ENCODE measurements at regions not wholly inside any gene's neighbourhood (a gene's known extent, or its start where the extent isn't known, plus 50 kb on each side); places are given as distances from the start of the nearest gene placed in this dataset.

GRCh38 chr5:57338868-57339340 lies 143.7 kb downstream of the ACTBL2 start:
- Histone ChIP-seq H3K79me2 (ENCODE audit: insufficient read depth, low read length) (no peaks in the 10 kb centered on the region), H4K20me1 (ENCODE audit: insufficient read depth, low read length) (no peaks in the 10 kb centered on the region), H2AFZ (ENCODE audit: low read length) (no peak overlapping the region), H3K9me3 (ENCODE audit: low read depth, low read length) (no peaks in the 10 kb centered on the region), H3K36me3 (ENCODE audit: insufficient read depth, low read length) (no peaks in the 10 kb centered on the region), H3K4me3 (ENCODE audit: insufficient read depth, low read length) (no peak overlapping the region), H3K27ac (ENCODE audit: low read depth, low read length) (no peak overlapping the region), H3K4me1 (ENCODE audit: insufficient read depth, low read length) (peaks cover 5% of the 10 kb centered on the region), H3K27me3 (ENCODE audit: insufficient read depth, low read length) (no peaks in the 10 kb centered on the region), H3K4me2 (ENCODE audit: insufficient read depth, low read length) (no peak overlapping the region)
- DNase-seq (ENCODE audit: insufficient read length, low spot score, missing footprints) = no peak
- no peak for TF ChIP-seq CTCF (IDR thresholded peaks at IDR 0.05; ENCODE audit: extremely low read depth, low read depth, low read length)

GRCh38 chr5:57338068-57338867 lies 144.3 kb downstream of the ACTBL2 start:
- Histone ChIP-seq H3K27me3 (ENCODE audit: insufficient read depth, low read length) (no peaks in the 10 kb centered on the region), H3K79me2 (ENCODE audit: insufficient read depth, low read length) (no peaks in the 10 kb centered on the region), H3K4me1 (ENCODE audit: insufficient read depth, low read length) (peaks cover 5% of the 10 kb centered on the region), H3K4me2 (ENCODE audit: insufficient read depth, low read length) (no peak overlapping the region), H2AFZ (ENCODE audit: low read length) (no peak overlapping the region), H3K9me3 (ENCODE audit: low read depth, low read length) (no peaks in the 10 kb centered on the region), H3K4me3 (ENCODE audit: insufficient read depth, low read length) (no peak overlapping the region), H4K20me1 (ENCODE audit: insufficient read depth, low read length) (no peaks in the 10 kb centered on the region), H3K27ac (ENCODE audit: low read depth, low read length) (no peak overlapping the region), H3K36me3 (ENCODE audit: insufficient read depth, low read length) (no peaks in the 10 kb centered on the region)
- DNase-seq (ENCODE audit: insufficient read length, low spot score, missing footprints) = no peak
- TF ChIP-seq CTCF (IDR thresholded peaks at IDR 0.05; ENCODE audit: extremely low read depth, low read depth, low read length) = peak; percentile 54

- H3K4me2 ChIP-seq (ENCODE audit: insufficient read depth, low read length) = no peak overlapping the region
- H3K79me2 ChIP-seq (ENCODE audit: insufficient read depth, low read length) = no peaks in the 10 kb centered on the region
- TF ChIP-seq CTCF (IDR thresholded peaks at IDR 0.05; ENCODE audit: extremely low read depth, low read depth, low read length) = no peak
- no peaks in the 10 kb centered on the region for H3K27me3 ChIP-seq (ENCODE audit: insufficient read depth, low read length)
- no peaks in the 10 kb centered on the region for H4K20me1 ChIP-seq (ENCODE audit: insufficient read depth, low read length)
- DNase-seq (ENCODE audit: insufficient read length, low spot score, missing footprints) = peak; percentile 70
- H2AFZ ChIP-seq (ENCODE audit: low read length) = no peak overlapping the region
- peaks cover 5% of the 10 kb centered on the region for H3K4me1 ChIP-seq (ENCODE audit: insufficient read depth, low read length)
- H3K4me3 ChIP-seq (ENCODE audit: insufficient read depth, low read length) = no peak overlapping the region
- H3K27ac ChIP-seq (ENCODE audit: low read depth, low read length) = peak overlapping the region; percentile 26
- H3K9me3 ChIP-seq (ENCODE audit: low read depth, low read length) = no peaks in the 10 kb centered on the region
- no peaks in the 10 kb centered on the region for H3K36me3 ChIP-seq (ENCODE audit: insufficient read depth, low read length)
Observed at GRCh38 chr5:57335092-57335660, 147.4 kb downstream of the ACTBL2 start.

GRCh38 chr5:57334475-57334874 lies 148.1 kb downstream of the ACTBL2 start:
- no peaks in the 10 kb centered on the region for H3K27me3 ChIP-seq (ENCODE audit: insufficient read depth, low read length)
- no peaks in the 10 kb centered on the region for H4K20me1 ChIP-seq (ENCODE audit: insufficient read depth, low read length)
- H3K36me3 ChIP-seq (ENCODE audit: insufficient read depth, low read length) = no peaks in the 10 kb centered on the region
- H3K4me1 ChIP-seq (ENCODE audit: insufficient read depth, low read length) = peaks cover 5% of the 10 kb centered on the region
- H2AFZ ChIP-seq (ENCODE audit: low read length) = no peak overlapping the region
- H3K79me2 ChIP-seq (ENCODE audit: insufficient read depth, low read length) = no peaks in the 10 kb centered on the region
- no peak overlapping the region for H3K27ac ChIP-seq (ENCODE audit: low read depth, low read length)
- TF ChIP-seq CTCF (IDR thresholded peaks at IDR 0.05; ENCODE audit: extremely low read depth, low read depth, low read length) = no peak
- no peak overlapping the region for H3K4me2 ChIP-seq (ENCODE audit: insufficient read depth, low read length)
- DNase-seq (ENCODE audit: insufficient read length, low spot score, missing footprints) = no peak
- no peaks in the 10 kb centered on the region for H3K9me3 ChIP-seq (ENCODE audit: low read depth, low read length)
- H3K4me3 ChIP-seq (ENCODE audit: insufficient read depth, low read length) = no peak overlapping the region

Measured in osteoblast (primary cell).